CD14-positive monocyte (primary cell): ENCODE measurements at regions not wholly inside any gene's neighbourhood (a gene's known extent, or its start where the extent isn't known, plus 50 kb on each side); places are given as distances from the start of the nearest gene placed in this dataset.
"Not testable (repeated sequence)": the region's sequence is repeated elsewhere in the genome, so short reads cannot be mapped to it uniquely, and the experiment has no call there.

Source experiments
- DNase-seq, 3 donors: peaks; one replicate each; pipeline ENCODE4 v3.0.0-alpha.2; 2011 to 2022
- H2AFZ ChIP-seq: 2 replicates; pipeline ENCODE4 v1.6.0; 2012; ENCODE audit warnings: mild to moderate bottlenecking, low read depth, low read length, inconsistent platforms; ENCODE audit not compliant: insufficient read depth, poor library complexity, severe bottlenecking
- H3K27ac ChIP-seq, 2 donors: 1 replicate in 1 of 2; 2 replicates in 1 of 2; pipeline ENCODE4 v1.5.1; 2012 to 2013; ENCODE audit warnings: low read length in 2 of 2, control low read depth in 1 of 2, inconsistent platforms in 1 of 2, low read depth in 1 of 2, mild to moderate bottlenecking in 1 of 2
- H3K27me3 ChIP-seq, 2 donors: one replicate each; pipeline versions ENCODE4 v1.6.0 to v1.6.1; 2011 to 2013; ENCODE audit warnings: low read length in 2 of 2; ENCODE audit not compliant: control insufficient read depth in 2 of 2, insufficient read depth in 2 of 2
- H3K36me3 ChIP-seq, 2 donors: replicated peaks in 1 of 2; 1 replicate in 1 of 2; 2 replicates in 1 of 2; pipeline versions ENCODE4 v1.5.1 to v1.6.1; 2012 to 2013; ENCODE audit warnings: low read length in 2 of 2, control low read depth in 1 of 2, inconsistent platforms in 1 of 2, mild to moderate bottlenecking in 1 of 2; ENCODE audit not compliant: insufficient read depth in 2 of 2, control insufficient read depth in 1 of 2
- H3K4me1 ChIP-seq, 2 donors: 1 replicate in 1 of 2; 2 replicates in 1 of 2; pipeline versions ENCODE4 v1.5.1 to v1.6.1; 2012 to 2013; ENCODE audit warnings: low read length in 2 of 2, control low read depth in 1 of 2, inconsistent platforms in 1 of 2, mild to moderate bottlenecking in 1 of 2, moderate library complexity in 1 of 2; ENCODE audit not compliant: insufficient read depth in 2 of 2, control insufficient read depth in 1 of 2
- H3K4me2 ChIP-seq: replicated peaks from 2 replicates; pipeline ENCODE3; 2012; ENCODE audit warnings: low read length, moderate library complexity, mild to moderate bottlenecking; ENCODE audit not compliant: poor library complexity, severe bottlenecking; ENCODE audit errors: extremely low read depth
- H3K4me3 ChIP-seq, 3 experiments: fragments of 200-600 bp in 1 of 3; sonication (generic) in 1 of 3; replicated peaks in 1 of 3; 1 replicate in 2 of 3; 2 replicates in 1 of 3; pipeline ENCODE4 v1.5.1; 2011 to 2013; ENCODE audit warnings: low read length in 3 of 3, mild to moderate bottlenecking in 3 of 3, control low read depth in 2 of 3, low read depth in 2 of 3, inconsistent platforms in 1 of 3, moderate library complexity in 1 of 3
- H3K79me2 ChIP-seq: 2 replicates; pipeline ENCODE4 v1.6.0; 2012; ENCODE audit warnings: mild to moderate bottlenecking, control low read depth, inconsistent platforms, low read length, moderate library complexity; ENCODE audit not compliant: insufficient read depth
- H3K9ac ChIP-seq: 2 replicates; pipeline ENCODE4 v1.6.0; 2017; ENCODE audit warnings: low read length, mild to moderate bottlenecking; ENCODE audit not compliant: insufficient read depth, poor library complexity, severe bottlenecking
- H3K9me3 ChIP-seq, 2 donors: replicated peaks in 1 of 2; 1 replicate in 1 of 2; 2 replicates in 1 of 2; pipeline versions ENCODE4 v1.5.1 to v1.6.1; 2012 to 2013; ENCODE audit warnings: low read length in 2 of 2, control low read depth in 1 of 2; ENCODE audit not compliant: control insufficient read depth in 1 of 2, insufficient read depth in 1 of 2
- H4K20me1 ChIP-seq: 2 replicates; pipeline ENCODE4 v1.6.0; 2012; ENCODE audit warnings: mild to moderate bottlenecking, low read length, control low read depth, moderate library complexity; ENCODE audit not compliant: insufficient read depth
- H3K27ac Mint-ChIP-seq, 7 donors: one replicate each; pipeline ENCODE4 v1.8.0; 2020; ENCODE audit warnings: mild to moderate bottlenecking in 7 of 7, mixed read lengths in 7 of 7, moderate library complexity in 6 of 7, inconsistent platforms in 2 of 7
- H3K27me3 Mint-ChIP-seq, 3 donors: one replicate each; pipeline ENCODE4 v1.8.0; 2021 to 2022; ENCODE audit warnings: low read depth in 3 of 3, mild to moderate bottlenecking in 3 of 3, mixed read lengths in 3 of 3, moderate library complexity in 3 of 3, inconsistent platforms in 1 of 3
- H3K36me3 Mint-ChIP-seq, 2 donors: one replicate each; pipeline ENCODE4 v1.8.0; 2020; ENCODE audit warnings: mixed read lengths in 2 of 2, inconsistent platforms in 1 of 2, mild to moderate bottlenecking in 1 of 2
- H3K4me1 Mint-ChIP-seq: one replicate; pipeline ENCODE4 v1.8.0; 2020; ENCODE audit warnings: mild to moderate bottlenecking, mixed read lengths
- H3K4me3 Mint-ChIP-seq, 2 donors: one replicate each; pipeline ENCODE4 v1.8.0; 2020; ENCODE audit warnings: mild to moderate bottlenecking in 2 of 2, mixed read lengths in 2 of 2, moderate library complexity in 1 of 2
- H3K9me3 Mint-ChIP-seq, 7 donors: one replicate each; pipeline ENCODE4 v1.8.0; 2020 to 2022; ENCODE audit warnings: mixed read lengths in 7 of 7, mild to moderate bottlenecking in 6 of 7, moderate library complexity in 6 of 7, inconsistent platforms in 2 of 7
- WGBS: methylation state at CpG from one replicate; pipeline ENCODE4 v1.1.5; 2013; ENCODE audit warnings: missing lambda C conversion rate; ENCODE audit not compliant: insufficient coverage; 5-methylcytosine and 5-hydroxymethylcytosine counted together
- intact Hi-C, 2 donors: fragments of 100-400 bp; cut with micrococcal nuclease; formaldehyde crosslinking; loops; one replicate each; pipeline versions ENCODE4 v1.15.0 to v1.15.1; 2023
- TF ChIP-seq, protein P1 (sequence below): fragments of 200-600 bp; IDR thresholded peaks from one replicate; pipeline ENCODE4 v1.8.0; 2022; ENCODE audit warnings: antibody characterized with exemption, mild to moderate bottlenecking

- H3K9me3 Mint-ChIP-seq, H3K27me3 Mint-ChIP-seq, H2AFZ ChIP-seq, H3K27ac Mint-ChIP-seq, H3K36me3 Mint-ChIP-seq, H4K20me1 ChIP-seq, H3K4me1 Mint-ChIP-seq, H3K36me3 ChIP-seq, H3K27me3 ChIP-seq, intact Hi-C loops, H3K9me3 ChIP-seq, H3K4me3 ChIP-seq, H3K4me3 Mint-ChIP-seq, H3K4me2 ChIP-seq, H3K9ac ChIP-seq, H3K79me2 ChIP-seq: not testable (repeated sequence)
- peak in 2 of 3 donors; percentile 13 to 60 for DNase-seq
- peak overlapping the region; percentile 60 to 65 for H3K27ac ChIP-seq
- WGBS: no CpG with 5 or more reads among the region's 14 CpGs
- H3K4me1 ChIP-seq: peaks cover 11 to 16% of the 10 kb centered on the region in 2 donors
Measured at GRCh38 chr21:5121399-5121798, 5400.0 kb upstream of the TPTE start.

- H3K4me3 Mint-ChIP-seq, intact Hi-C loops, H3K36me3 Mint-ChIP-seq, H3K4me3 ChIP-seq, H3K27me3 ChIP-seq, DNase-seq, H3K4me1 Mint-ChIP-seq, H3K79me2 ChIP-seq, H3K27me3 Mint-ChIP-seq, H4K20me1 ChIP-seq, H3K9me3 Mint-ChIP-seq, H3K36me3 ChIP-seq, H2AFZ ChIP-seq, H3K9ac ChIP-seq, H3K9me3 ChIP-seq, H3K4me2 ChIP-seq: not testable (repeated sequence)
- Histone ChIP-seq H3K4me1 (peaks cover 11 to 16% of the 10 kb centered on the region in 2 donors), H3K27ac (peak overlapping the region; percentile 51 to 72)
- H3K27ac Mint-ChIP-seq: peak overlapping the region; percentile 79 to 92 (median 85)
- WGBS: no CpG with 5 or more reads among the region's 16 CpGs
Measured at GRCh38 chr21:5121849-5122248, 5399.5 kb upstream of the TPTE start.

GRCh38 chr21:5123655-5124054 lies 5397.7 kb upstream of the TPTE start:
- H3K27ac Mint-ChIP-seq, H3K4me3 ChIP-seq, H3K4me1 Mint-ChIP-seq, H3K9me3 ChIP-seq, H3K36me3 Mint-ChIP-seq, H3K9me3 Mint-ChIP-seq, H4K20me1 ChIP-seq, intact Hi-C loops, H3K4me2 ChIP-seq, H2AFZ ChIP-seq, H3K79me2 ChIP-seq, H3K27ac ChIP-seq, H3K9ac ChIP-seq, H3K27me3 Mint-ChIP-seq, H3K36me3 ChIP-seq, H3K4me1 ChIP-seq, H3K27me3 ChIP-seq, H3K4me3 Mint-ChIP-seq, DNase-seq: not testable (repeated sequence)
- TF ChIP-seq, protein P1, sequence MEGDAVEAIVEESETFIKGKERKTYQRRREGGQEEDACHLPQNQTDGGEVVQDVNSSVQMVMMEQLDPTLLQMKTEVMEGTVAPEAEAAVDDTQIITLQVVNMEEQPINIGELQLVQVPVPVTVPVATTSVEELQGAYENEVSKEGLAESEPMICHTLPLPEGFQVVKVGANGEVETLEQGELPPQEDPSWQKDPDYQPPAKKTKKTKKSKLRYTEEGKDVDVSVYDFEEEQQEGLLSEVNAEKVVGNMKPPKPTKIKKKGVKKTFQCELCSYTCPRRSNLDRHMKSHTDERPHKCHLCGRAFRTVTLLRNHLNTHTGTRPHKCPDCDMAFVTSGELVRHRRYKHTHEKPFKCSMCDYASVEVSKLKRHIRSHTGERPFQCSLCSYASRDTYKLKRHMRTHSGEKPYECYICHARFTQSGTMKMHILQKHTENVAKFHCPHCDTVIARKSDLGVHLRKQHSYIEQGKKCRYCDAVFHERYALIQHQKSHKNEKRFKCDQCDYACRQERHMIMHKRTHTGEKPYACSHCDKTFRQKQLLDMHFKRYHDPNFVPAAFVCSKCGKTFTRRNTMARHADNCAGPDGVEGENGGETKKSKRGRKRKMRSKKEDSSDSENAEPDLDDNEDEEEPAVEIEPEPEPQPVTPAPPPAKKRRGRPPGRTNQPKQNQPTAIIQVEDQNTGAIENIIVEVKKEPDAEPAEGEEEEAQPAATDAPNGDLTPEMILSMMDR: peak; percentile 39
- WGBS: no CpG with 5 or more reads among the region's 16 CpGs

- H2AFZ ChIP-seq, H3K27me3 Mint-ChIP-seq, H4K20me1 ChIP-seq, H3K4me1 ChIP-seq, H3K4me2 ChIP-seq, H3K9me3 ChIP-seq, H3K4me1 Mint-ChIP-seq, H3K79me2 ChIP-seq, intact Hi-C loops, H3K9me3 Mint-ChIP-seq, H3K27me3 ChIP-seq, H3K27ac ChIP-seq, H3K9ac ChIP-seq, H3K36me3 Mint-ChIP-seq, H3K36me3 ChIP-seq: not testable (repeated sequence)
- no CpG with 5 or more reads among the region's 42 CpGs for WGBS
- Mint-ChIP-seq H3K27ac (peak overlapping the region in 2 of 7 donors; percentile 54 to 72), H3K4me3 (peak overlapping the region; percentile 48 to 67)
- peak; percentile 90 to 95 (median 91) for DNase-seq
- H3K4me3 ChIP-seq: peak overlapping the region; percentile 20 to 56 (median 23)
Measured at GRCh38 chr21:5128261-5128660, 5393.1 kb upstream of the TPTE start.
